Endodermal cell (in vitro differentiated cells): ENCODE measurements at regions not wholly inside any gene's neighbourhood (a gene's known extent, or its start where the extent isn't known, plus 50 kb on each side); places are given as distances from the start of the nearest gene placed in this dataset.

Experiments
- DNase-seq: peaks from one replicate; pipeline ENCODE4 v3.0.0-alpha.2; 2017
- H3K27ac ChIP-seq: 2 replicates; pipeline ENCODE4 v1.5.1; 2013; ENCODE audit warnings: mild to moderate bottlenecking, low read depth, low read length, moderate library complexity
- H3K27me3 ChIP-seq: 2 replicates; pipeline ENCODE4 v1.6.1; 2013; ENCODE audit warnings: mild to moderate bottlenecking, low read length, moderate library complexity; ENCODE audit not compliant: insufficient read depth, control insufficient read depth, poor library complexity, severe bottlenecking
- H3K36me3 ChIP-seq: 2 replicates; pipeline ENCODE4 v1.7.0; 2013; ENCODE audit warnings: mild to moderate bottlenecking, low read length, moderate library complexity; ENCODE audit not compliant: control insufficient read depth, insufficient read depth
- H3K4me1 ChIP-seq: one replicate; pipeline ENCODE4 v1.7.0; 2013; ENCODE audit warnings: low read length; ENCODE audit not compliant: control insufficient read depth, insufficient read depth
- H3K4me3 ChIP-seq: 2 replicates; pipeline ENCODE4 v1.5.1; 2013; ENCODE audit warnings: mild to moderate bottlenecking, low read length, moderate library complexity
- H3K9ac ChIP-seq: 2 replicates; pipeline ENCODE4 v1.6.1; 2013; ENCODE audit warnings: mild to moderate bottlenecking, low read length, moderate library complexity; ENCODE audit not compliant: poor library complexity, severe bottlenecking; ENCODE audit errors: extremely low read depth
- H3K9me3 ChIP-seq: 2 replicates; pipeline ENCODE4 v1.6.1; 2013; ENCODE audit warnings: mild to moderate bottlenecking, low read length, moderate library complexity; ENCODE audit not compliant: control insufficient read depth
- H3K27ac Mint-ChIP-seq: 2 replicates; pipeline ENCODE4 v1.8.0; 2020; ENCODE audit warnings: mixed read lengths
- H3K27me3 Mint-ChIP-seq: 2 replicates; pipeline ENCODE4 v1.8.0; 2021; ENCODE audit warnings: mild to moderate bottlenecking, mixed read lengths; ENCODE audit not compliant: insufficient read depth
- H3K36me3 Mint-ChIP-seq: 2 replicates; pipeline ENCODE4 v1.8.0; 2020; ENCODE audit warnings: low read depth, mixed read lengths
- H3K4me1 Mint-ChIP-seq: 2 replicates; pipeline ENCODE4 v1.8.0; 2020; ENCODE audit warnings: mixed read lengths
- H3K4me3 Mint-ChIP-seq: 2 replicates; pipeline ENCODE4 v1.8.0; 2020; ENCODE audit warnings: mild to moderate bottlenecking, moderate library complexity, mixed read lengths
- H3K9me3 Mint-ChIP-seq: 2 replicates; pipeline ENCODE4 v1.8.0; 2020; ENCODE audit warnings: mild to moderate bottlenecking, mixed read lengths
- CTCF ChIP-seq: fragments of 200-600 bp; sonication (generic); conservative IDR thresholded peaks from 2 replicates; pipeline ENCODE4 v1.5.0; 2021; ENCODE audit warnings: antibody characterized with exemption, mild to moderate bottlenecking
- WGBS, 2 experiments: methylation state at CpG; one replicate each; pipeline versions ENCODE4 v1.1.5 to v1.1.7; 2013; ENCODE audit warnings: missing lambda C conversion rate in 2 of 2, mixed read lengths in 1 of 2; ENCODE audit not compliant: insufficient coverage in 1 of 2, insufficient read length in 1 of 2; 5-methylcytosine and 5-hydroxymethylcytosine counted together

- no peak for TF ChIP-seq CTCF
- no peak overlapping the region for H3K9ac ChIP-seq
- no peak overlapping the region for H3K4me3 ChIP-seq
- 91 to 98% methylated on average over 6 to 9 of the region's 10 CpGs for WGBS, 2 experiments
- no peak overlapping the region for H3K27ac ChIP-seq
- H3K9me3 Mint-ChIP-seq: no peaks in the 10 kb centered on the region
- no peaks in the 10 kb centered on the region for H3K4me1 ChIP-seq
- no peaks in the 10 kb centered on the region for H3K27me3 Mint-ChIP-seq
- DNase-seq: no peak
- no peaks in the 10 kb centered on the region for H3K36me3 ChIP-seq
- no peak overlapping the region for H3K27ac Mint-ChIP-seq
- H3K4me1 Mint-ChIP-seq: peaks cover 7% of the 10 kb centered on the region
- no peaks in the 10 kb centered on the region for H3K36me3 Mint-ChIP-seq
- no peaks in the 10 kb centered on the region for H3K9me3 ChIP-seq
- no peak overlapping the region for H3K4me3 Mint-ChIP-seq
- H3K27me3 ChIP-seq: no peaks in the 10 kb centered on the region
Measured at GRCh38 chr15:95269242-95270183, 1038.2 kb downstream of the MCTP2 start.

GRCh38 chr15:95274101-95274500, 1042.7 kb downstream of the MCTP2 start:
- no peak overlapping the region for H3K4me3 Mint-ChIP-seq
- H3K36me3 Mint-ChIP-seq: no peaks in the 10 kb centered on the region
- no peak for TF ChIP-seq CTCF
- DNase-seq: no peak
- Histone ChIP-seq H3K4me3 (no peak overlapping the region), H3K36me3 (no peaks in the 10 kb centered on the region), H3K9ac (no peak overlapping the region), H3K27ac (no peak overlapping the region), H3K9me3 (no peaks in the 10 kb centered on the region), H3K4me1 (no peaks in the 10 kb centered on the region), H3K27me3 (no peaks in the 10 kb centered on the region)
- no peaks in the 10 kb centered on the region for H3K9me3 Mint-ChIP-seq
- H3K4me1 Mint-ChIP-seq: peaks cover 3% of the 10 kb centered on the region
- no peaks in the 10 kb centered on the region for H3K27me3 Mint-ChIP-seq
- no peak overlapping the region for H3K27ac Mint-ChIP-seq
- 40 to 79% methylated on average over 1 to 3 of the region's 4 CpGs for WGBS, 2 experiments

- no peak overlapping the region for H3K9ac ChIP-seq
- Mint-ChIP-seq H3K27me3 (no peaks in the 10 kb centered on the region), H3K9me3 (no peaks in the 10 kb centered on the region), H3K27ac (no peak overlapping the region), H3K4me1 (peaks cover 3% of the 10 kb centered on the region), H3K36me3 (no peaks in the 10 kb centered on the region), H3K4me3 (no peak overlapping the region)
- H3K27me3 ChIP-seq: no peaks in the 10 kb centered on the region
- no peak for DNase-seq
- H3K4me3 ChIP-seq: no peak overlapping the region
- H3K27ac ChIP-seq: no peak overlapping the region
- TF ChIP-seq CTCF: no peak
- no peaks in the 10 kb centered on the region for H3K36me3 ChIP-seq
- no peaks in the 10 kb centered on the region for H3K9me3 ChIP-seq
- WGBS, 2 experiments: 92 to 93% methylated on average over 3 of the region's 3 CpGs
- H3K4me1 ChIP-seq: no peaks in the 10 kb centered on the region
Measured at GRCh38 chr15:95277266-95277665, 1045.9 kb downstream of the MCTP2 start.
